Progenitor cell of endocrine pancreas (in vitro differentiated cells): ENCODE measurements at regions not wholly inside any gene's neighbourhood (a gene's known extent, or its start where the extent isn't known, plus 50 kb on each side); places are given as distances from the start of the nearest gene placed in this dataset.
A peak's percentile ranks its signal among the peaks of the same experiment; 100 is the strongest.

ENCODE experiments used
- DNase-seq: peaks from one replicate; pipeline ENCODE4 v3.0.0; 2021; ENCODE audit warnings: low spot score; ENCODE audit not compliant: unreplicated experiment
- H3K27ac Mint-ChIP-seq: 2 replicates; pipeline ENCODE4 v1.8.0; 2021; ENCODE audit warnings: mild to moderate bottlenecking, moderate library complexity, mixed read lengths
- H3K27me3 Mint-ChIP-seq: 2 replicates; pipeline ENCODE4 v1.8.0; 2021; ENCODE audit warnings: mixed read lengths
- H3K36me3 Mint-ChIP-seq: 2 replicates; pipeline ENCODE4 v1.8.0; 2022; ENCODE audit warnings: mixed read lengths; ENCODE audit not compliant: insufficient read depth
- H3K4me1 Mint-ChIP-seq: 2 replicates; pipeline ENCODE4 v1.8.0; 2021; ENCODE audit warnings: low read depth, mixed read lengths
- H3K4me3 Mint-ChIP-seq: 2 replicates; pipeline ENCODE4 v1.8.0; 2021; ENCODE audit warnings: low read depth, mild to moderate bottlenecking, moderate library complexity, mixed read lengths
- H3K9me3 Mint-ChIP-seq: 2 replicates; pipeline ENCODE4 v1.8.0; 2021; ENCODE audit warnings: low read depth, mixed read lengths
- CTCF ChIP-seq: fragments of 200-600 bp; sonication (generic); IDR thresholded peaks from one replicate; pipeline ENCODE4 v1.5.0; 2021; ENCODE audit warnings: antibody characterized with exemption, mild to moderate bottlenecking; ENCODE audit not compliant: unreplicated experiment

GRCh38 chr13:21757763-21758162, 86.9 kb downstream of the FGF9 start:
- H3K9me3 Mint-ChIP-seq, result no peaks in the 10 kb centered on the region
- TF ChIP-seq CTCF, result no peak
- peaks cover 5% of the 10 kb centered on the region for H3K27me3 Mint-ChIP-seq
- H3K27ac Mint-ChIP-seq, result no peak overlapping the region
- H3K36me3 Mint-ChIP-seq, result no peaks in the 10 kb centered on the region
- no peak for DNase-seq
- peaks cover 49% of the 10 kb centered on the region for H3K4me1 Mint-ChIP-seq
- no peak overlapping the region for H3K4me3 Mint-ChIP-seq

GRCh38 chr13:21758441-21758840, 87.6 kb downstream of the FGF9 start:
- no peak for DNase-seq
- Mint-ChIP-seq H3K36me3 (no peaks in the 10 kb centered on the region), H3K9me3 (no peaks in the 10 kb centered on the region), H3K4me1 (peaks cover 51% of the 10 kb centered on the region), H3K4me3 (no peak overlapping the region), H3K27ac (peak overlapping the region; percentile 34), H3K27me3 (peaks cover 5% of the 10 kb centered on the region)
- TF ChIP-seq CTCF, result no peak

- Mint-ChIP-seq H3K4me3 (no peak overlapping the region), H3K4me1 (peaks cover 51% of the 10 kb centered on the region), H3K9me3 (no peaks in the 10 kb centered on the region), H3K27ac (peak overlapping the region; percentile 35), H3K36me3 (no peaks in the 10 kb centered on the region), H3K27me3 (peaks cover 5% of the 10 kb centered on the region)
- no peak for DNase-seq
- TF ChIP-seq CTCF, result no peak
Measured at GRCh38 chr13:21759463-21759862, 88.6 kb downstream of the FGF9 start.

GRCh38 chr13:21759911-21760310, 89.0 kb downstream of the FGF9 start:
- TF ChIP-seq CTCF, result no peak
- H3K27me3 Mint-ChIP-seq, result peaks cover 5% of the 10 kb centered on the region
- no peak overlapping the region for H3K4me3 Mint-ChIP-seq
- H3K9me3 Mint-ChIP-seq, result no peaks in the 10 kb centered on the region
- no peak for DNase-seq
- H3K27ac Mint-ChIP-seq, result peak overlapping the region; percentile 35
- H3K36me3 Mint-ChIP-seq, result no peaks in the 10 kb centered on the region
- peaks cover 51% of the 10 kb centered on the region for H3K4me1 Mint-ChIP-seq

- no peak for TF ChIP-seq CTCF
- H3K27me3 Mint-ChIP-seq, result peaks cover 3% of the 10 kb centered on the region
- peaks cover 44% of the 10 kb centered on the region for H3K4me1 Mint-ChIP-seq
- H3K36me3 Mint-ChIP-seq, result no peaks in the 10 kb centered on the region
- H3K27ac Mint-ChIP-seq, result no peak overlapping the region
- DNase-seq, result no peak
- no peak overlapping the region for H3K4me3 Mint-ChIP-seq
- no peaks in the 10 kb centered on the region for H3K9me3 Mint-ChIP-seq
Measured at GRCh38 chr13:21761770-21762169, 90.9 kb downstream of the FGF9 start.
